Hematopoietic multipotent progenitor cell treated with erythropoietin and hydrocortisone succinate and interleukin-3 and kit ligand, for 15 days (in vitro differentiated cells): ENCODE measurements at regions not wholly inside any gene's neighbourhood (a gene's known extent, or its start where the extent isn't known, plus 50 kb on each side); places are given as distances from the start of the nearest gene placed in this dataset.

ENCODE experiments used
- DNase-seq: peaks from one replicate; pipeline ENCODE4 v3.0.0-alpha.2; 2015; ENCODE audit warnings: low spot score

GRCh38 chr2:788227-789032 is 111.2 kb upstream of the TMEM18 start:
- no peak for DNase-seq

GRCh38 chr2:784753-785152 is 107.5 kb upstream of the TMEM18 start:
- DNase-seq = no peak

GRCh38 chr2:780581-780980 is 103.4 kb upstream of the TMEM18 start:
- no peak for DNase-seq

GRCh38 chr2:780002-780401 is 102.8 kb upstream of the TMEM18 start:
- DNase-seq = no peak

GRCh38 chr2:778731-779350 is 101.6 kb upstream of the TMEM18 start:
- no peak for DNase-seq

- DNase-seq = no peak
Measured at GRCh38 chr2:777546-777945, 100.3 kb upstream of the TMEM18 start.

GRCh38 chr2:777051-777450 is 99.8 kb upstream of the TMEM18 start:
- no peak for DNase-seq

- no peak for DNase-seq
Measured at GRCh38 chr2:776487-776886, 99.3 kb upstream of the TMEM18 start.

- DNase-seq = no peak
Measured at GRCh38 chr2:776038-776437, 98.8 kb upstream of the TMEM18 start.

- DNase-seq = no peak
Measured at GRCh38 chr2:774436-774835, 97.2 kb upstream of the TMEM18 start.

- DNase-seq = no peak
Measured at GRCh38 chr2:773256-774160, 96.3 kb upstream of the TMEM18 start.

GRCh38 chr2:771538-771937 is 94.3 kb upstream of the TMEM18 start:
- no peak for DNase-seq

- DNase-seq = no peak
Measured at GRCh38 chr2:770776-771175, 93.6 kb upstream of the TMEM18 start.

- no peak for DNase-seq
Measured at GRCh38 chr2:769771-770170, 92.6 kb upstream of the TMEM18 start.

GRCh38 chr2:768451-768850 is 91.2 kb upstream of the TMEM18 start:
- DNase-seq = no peak

- no peak for DNase-seq
Measured at GRCh38 chr2:767944-768343, 90.7 kb upstream of the TMEM18 start.

- no peak for DNase-seq
Measured at GRCh38 chr2:767440-767839, 90.2 kb upstream of the TMEM18 start.

- no peak for DNase-seq
Measured at GRCh38 chr2:766255-766654, 89.0 kb upstream of the TMEM18 start.

GRCh38 chr2:765369-765768 is 88.2 kb upstream of the TMEM18 start:
- DNase-seq = no peak

GRCh38 chr2:763766-764525 is 86.7 kb upstream of the TMEM18 start:
- no peak for DNase-seq

- DNase-seq = no peak
Measured at GRCh38 chr2:762646-763045, 85.4 kb upstream of the TMEM18 start.

- DNase-seq = no peak
Measured at GRCh38 chr2:761384-761783, 84.2 kb upstream of the TMEM18 start.
